ENCODE measurements at regions not wholly inside any gene's neighbourhood (a gene's known extent, or its start where the extent isn't known, plus 50 kb on each side); places are given as distances from the start of the nearest gene placed in this dataset.

- no peaks in the 10 kb centered on the region for H3K4me1 Mint-ChIP-seq (ENCODE audit: low read depth)
- DNase-seq, result no peak
- no peaks in the 10 kb centered on the region for H3K27me3 Mint-ChIP-seq
- no peak overlapping the region for H3K4me3 Mint-ChIP-seq
- H3K36me3 Mint-ChIP-seq (ENCODE audit: low read depth), result no peaks in the 10 kb centered on the region
- no peak overlapping the region for H3K27ac Mint-ChIP-seq
- no peaks in the 10 kb centered on the region for H3K9me3 Mint-ChIP-seq
These were observed 227.3 kb upstream of the RAB6C start for GRCh38 chr2:129752176-129752575.

DNA sequence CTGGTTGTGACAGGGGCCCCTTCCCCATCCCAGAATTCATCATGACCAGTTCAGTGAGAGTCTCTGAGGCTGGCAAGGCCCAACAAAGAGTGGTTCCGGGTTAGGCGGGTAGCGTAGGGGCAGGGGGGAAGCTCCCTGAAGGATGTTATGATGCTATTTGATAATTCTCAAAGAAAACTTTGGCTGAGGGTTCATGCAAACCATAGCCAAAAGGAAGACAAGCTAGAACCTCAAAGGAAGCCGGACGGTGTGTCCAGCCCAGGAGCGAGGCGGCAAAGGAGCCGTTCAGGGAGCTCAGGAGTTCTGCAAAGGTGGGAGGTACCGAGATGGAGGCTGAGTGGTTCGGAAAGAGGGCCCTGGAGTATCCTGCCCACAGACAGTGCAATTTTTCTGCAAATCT is 226.8 kb upstream of the RAB6C start:
- H3K4me1 Mint-ChIP-seq (ENCODE audit: low read depth), result no peaks in the 10 kb centered on the region
- H3K27ac Mint-ChIP-seq, result no peak overlapping the region
- H3K9me3 Mint-ChIP-seq, result no peaks in the 10 kb centered on the region
- no peaks in the 10 kb centered on the region for H3K27me3 Mint-ChIP-seq
- no peak for DNase-seq
- no peaks in the 10 kb centered on the region for H3K36me3 Mint-ChIP-seq (ENCODE audit: low read depth)
- H3K4me3 Mint-ChIP-seq, result no peak overlapping the region

DNA sequence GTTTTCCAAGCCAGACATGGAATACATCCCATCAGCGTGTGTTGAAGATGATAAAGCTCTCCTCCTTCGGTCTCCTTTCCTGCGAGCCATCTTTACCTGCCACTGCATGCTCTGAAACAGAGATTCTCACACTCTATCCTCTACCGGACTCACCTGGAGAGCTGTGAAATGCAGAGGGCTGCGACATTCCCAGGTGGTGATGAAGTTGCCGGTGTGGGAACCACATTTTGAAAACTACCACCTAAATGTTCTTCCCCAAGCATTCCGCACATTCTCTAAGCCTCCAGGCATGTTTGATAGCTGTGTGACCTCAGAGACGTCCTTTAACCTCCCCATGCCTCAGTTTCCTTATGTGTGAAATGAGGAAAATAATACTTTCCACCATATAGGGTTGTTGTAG is 226.2 kb upstream of the RAB6C start:
- Mint-ChIP-seq H3K36me3 (ENCODE audit: low read depth) (no peaks in the 10 kb centered on the region), H3K4me3 (no peak overlapping the region), H3K27me3 (peaks cover 5% of the 10 kb centered on the region), H3K9me3 (no peaks in the 10 kb centered on the region), H3K27ac (no peak overlapping the region), H3K4me1 (ENCODE audit: low read depth) (peaks cover 3% of the 10 kb centered on the region)
- DNase-seq, result no peak

DNA sequence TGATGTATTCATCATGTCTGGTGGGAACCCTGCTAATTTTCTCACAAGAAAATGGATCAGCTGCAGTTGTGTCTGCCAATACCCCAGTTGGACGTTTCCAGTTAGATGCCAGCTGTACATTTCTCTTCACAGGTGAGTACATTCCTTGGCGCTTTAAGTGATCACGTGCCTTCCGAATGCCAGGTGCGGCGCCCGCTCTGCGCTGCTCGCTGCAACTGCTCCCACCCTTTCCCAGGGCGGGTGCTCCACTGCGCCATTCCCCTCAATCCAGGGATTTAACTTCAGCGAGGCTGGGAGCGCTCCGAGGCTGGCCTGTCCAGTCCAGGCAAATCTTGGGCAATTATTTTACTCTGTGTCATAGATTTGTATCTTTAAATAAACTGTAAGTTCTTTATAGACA is 225.0 kb upstream of the RAB6C start:
- peaks cover 6% of the 10 kb centered on the region for H3K4me1 Mint-ChIP-seq (ENCODE audit: low read depth)
- no peak for DNase-seq
- H3K9me3 Mint-ChIP-seq, result no peaks in the 10 kb centered on the region
- H3K27me3 Mint-ChIP-seq, result peaks cover 6% of the 10 kb centered on the region
- no peak overlapping the region for H3K4me3 Mint-ChIP-seq
- no peaks in the 10 kb centered on the region for H3K36me3 Mint-ChIP-seq (ENCODE audit: low read depth)
- H3K27ac Mint-ChIP-seq, result no peak overlapping the region

DNA sequence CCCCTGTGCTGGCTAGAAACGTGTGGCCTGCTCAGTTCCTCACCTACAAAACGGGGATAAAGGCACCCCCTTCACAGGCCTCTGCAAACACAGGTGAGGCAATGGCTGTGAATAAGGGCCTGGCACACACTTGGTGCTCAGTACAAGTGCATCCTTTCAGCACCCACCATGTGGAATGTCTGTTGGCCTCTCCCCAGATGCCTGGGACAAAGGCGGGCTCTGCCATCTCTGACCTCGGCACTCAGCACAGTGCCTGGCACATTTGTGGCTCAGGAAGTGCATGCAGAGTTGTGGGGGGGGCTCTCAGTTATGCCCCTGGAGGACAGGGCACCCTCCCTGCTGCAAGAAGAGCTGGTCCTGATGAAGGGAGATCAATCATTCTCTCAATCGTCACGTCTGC is 224.6 kb upstream of the RAB6C start:
- no peak overlapping the region for H3K27ac Mint-ChIP-seq
- H3K9me3 Mint-ChIP-seq, result no peaks in the 10 kb centered on the region
- peaks cover 6% of the 10 kb centered on the region for H3K4me1 Mint-ChIP-seq (ENCODE audit: low read depth)
- no peak for DNase-seq
- H3K36me3 Mint-ChIP-seq (ENCODE audit: low read depth), result no peaks in the 10 kb centered on the region
- no peak overlapping the region for H3K4me3 Mint-ChIP-seq
- peaks cover 6% of the 10 kb centered on the region for H3K27me3 Mint-ChIP-seq

DNA sequence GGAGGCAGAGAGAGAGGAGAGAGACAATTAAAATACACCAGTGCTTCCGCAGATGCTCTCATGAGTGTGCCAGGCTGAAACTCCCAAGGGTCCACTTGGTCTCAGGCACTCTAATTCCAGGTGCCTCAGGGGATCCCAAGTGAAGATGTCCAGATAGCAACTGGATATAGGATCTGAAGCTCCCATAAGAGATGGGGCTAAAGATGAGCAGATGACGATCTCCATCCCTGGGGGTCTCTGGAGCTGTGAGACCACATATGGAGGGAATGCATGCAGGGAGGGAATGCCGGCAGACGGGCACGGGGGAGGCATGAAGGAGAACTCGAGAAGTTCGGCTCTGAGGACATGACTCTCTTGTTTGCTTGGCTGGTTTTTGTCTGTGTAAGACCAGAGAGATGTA is 223.7 kb upstream of the RAB6C start:
- Mint-ChIP-seq H3K36me3 (ENCODE audit: low read depth) (no peaks in the 10 kb centered on the region), H3K4me1 (ENCODE audit: low read depth) (peaks cover 6% of the 10 kb centered on the region), H3K27me3 (peaks cover 6% of the 10 kb centered on the region)

DNA sequence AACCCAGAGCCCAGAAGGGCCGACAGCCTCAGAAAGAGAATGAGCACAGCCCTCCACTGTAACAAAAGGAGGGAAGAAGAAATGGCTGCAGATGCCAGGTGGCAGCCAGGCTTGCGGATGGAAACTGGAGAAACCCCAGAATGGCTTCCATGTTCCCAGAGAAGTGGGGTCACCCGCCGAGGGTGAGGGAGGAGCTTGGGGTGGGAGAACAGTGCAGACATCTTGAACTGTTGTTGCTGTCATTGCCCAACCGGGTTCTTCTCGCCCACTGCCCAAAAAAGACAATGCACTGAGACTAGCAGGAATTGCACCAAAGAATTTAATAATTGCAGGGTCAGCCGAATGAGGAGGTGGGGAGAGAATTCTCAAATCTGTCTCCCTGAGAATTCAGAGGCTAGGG is 223.2 kb upstream of the RAB6C start:
- H3K4me1 Mint-ChIP-seq (ENCODE audit: low read depth), result peaks cover 6% of the 10 kb centered on the region
- H3K36me3 Mint-ChIP-seq (ENCODE audit: low read depth), result no peaks in the 10 kb centered on the region
- H3K27ac Mint-ChIP-seq, result no peak overlapping the region
- no peak for DNase-seq
- no peaks in the 10 kb centered on the region for H3K9me3 Mint-ChIP-seq
- H3K27me3 Mint-ChIP-seq, result peaks cover 6% of the 10 kb centered on the region
- no peak overlapping the region for H3K4me3 Mint-ChIP-seq

More for the DNA sequence above, 223.7 kb upstream of the RAB6C start:
- H3K9me3 Mint-ChIP-seq, result no peaks in the 10 kb centered on the region
- DNase-seq, result no peak
- H3K4me3 Mint-ChIP-seq, result no peak overlapping the region
- no peak overlapping the region for H3K27ac Mint-ChIP-seq

DNA sequence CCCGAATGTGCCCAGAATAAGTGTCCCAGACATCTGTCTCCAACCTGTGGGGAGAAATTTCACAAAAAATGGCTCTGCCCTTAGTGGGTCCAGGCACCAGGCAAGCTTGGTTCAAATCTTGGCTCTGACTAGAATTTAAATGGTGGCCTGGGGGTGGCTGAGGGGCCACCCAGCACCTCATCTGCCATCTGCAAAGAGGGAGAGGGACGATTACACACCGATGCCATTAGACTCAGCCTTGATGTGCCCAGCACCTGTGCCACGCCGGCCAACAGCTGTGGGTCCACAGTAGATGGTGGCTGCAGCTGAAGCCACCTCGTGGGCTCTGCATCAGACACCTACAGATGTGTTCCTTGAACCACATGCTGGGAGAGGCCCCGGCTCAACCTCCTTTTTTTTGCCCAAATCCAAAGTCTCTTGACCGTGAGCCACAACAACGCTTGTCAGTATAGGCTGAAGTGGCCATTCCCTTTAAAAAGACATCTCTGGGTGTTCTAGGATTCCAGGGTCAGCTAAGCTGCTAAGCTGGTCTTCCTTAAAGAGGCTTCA is 222.0 kb upstream of the RAB6C start:
- Mint-ChIP-seq H3K9me3 (no peaks in the 10 kb centered on the region), H3K27me3 (peaks cover 6% of the 10 kb centered on the region), H3K4me1 (ENCODE audit: low read depth) (peaks cover 6% of the 10 kb centered on the region), H3K36me3 (ENCODE audit: low read depth) (no peaks in the 10 kb centered on the region), H3K4me3 (no peak overlapping the region), H3K27ac (no peak overlapping the region)
- DNase-seq, result no peak

GRCh38 chr2:129757915-129758783 is 221.3 kb upstream of the RAB6C start:
- Mint-ChIP-seq H3K9me3 (no peaks in the 10 kb centered on the region), H3K27me3 (peaks cover 6% of the 10 kb centered on the region), H3K36me3 (ENCODE audit: low read depth) (no peaks in the 10 kb centered on the region), H3K27ac (no peak overlapping the region), H3K4me3 (no peak overlapping the region), H3K4me1 (ENCODE audit: low read depth) (peaks cover 6% of the 10 kb centered on the region)
- DNase-seq, result no peak

DNA sequence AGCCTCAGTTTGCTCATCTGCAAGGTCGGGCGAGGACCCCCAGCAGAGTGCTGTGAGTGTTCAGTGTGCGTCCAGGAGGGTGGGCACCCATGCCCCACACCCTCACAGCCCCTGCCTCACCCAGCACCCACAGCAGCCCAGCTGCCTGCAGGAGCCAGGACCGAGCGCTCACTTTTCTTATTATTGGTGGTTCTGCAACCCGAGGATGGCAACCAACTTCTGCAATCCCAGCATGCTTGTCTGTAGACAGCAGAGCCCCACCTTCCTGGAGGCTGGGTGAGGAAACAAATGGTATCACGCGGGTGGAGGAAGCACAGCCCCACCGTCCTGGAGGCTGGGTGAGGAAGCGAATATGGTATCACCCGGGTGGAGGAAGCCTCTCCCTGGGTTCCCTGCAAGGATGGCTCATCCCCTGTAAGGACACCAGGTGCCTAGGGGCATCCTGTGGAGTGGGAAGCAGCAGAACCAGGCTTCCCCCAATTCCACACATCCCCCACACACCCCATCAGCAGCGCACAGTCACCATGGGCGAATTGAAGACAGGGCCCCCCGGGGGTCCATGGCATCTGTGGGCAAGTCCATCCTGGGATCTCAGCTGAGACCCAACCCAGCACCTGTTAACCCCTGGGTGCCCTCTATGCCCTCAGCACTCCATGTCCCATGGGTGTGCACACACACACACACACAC is 220.5 kb upstream of the RAB6C start:
- peaks cover 6% of the 10 kb centered on the region for H3K4me1 Mint-ChIP-seq (ENCODE audit: low read depth)
- no peak for DNase-seq
- no peaks in the 10 kb centered on the region for H3K9me3 Mint-ChIP-seq
- H3K27ac Mint-ChIP-seq, result no peak overlapping the region
- peaks cover 6% of the 10 kb centered on the region for H3K27me3 Mint-ChIP-seq
- H3K36me3 Mint-ChIP-seq (ENCODE audit: low read depth), result no peaks in the 10 kb centered on the region
- no peak overlapping the region for H3K4me3 Mint-ChIP-seq

DNA sequence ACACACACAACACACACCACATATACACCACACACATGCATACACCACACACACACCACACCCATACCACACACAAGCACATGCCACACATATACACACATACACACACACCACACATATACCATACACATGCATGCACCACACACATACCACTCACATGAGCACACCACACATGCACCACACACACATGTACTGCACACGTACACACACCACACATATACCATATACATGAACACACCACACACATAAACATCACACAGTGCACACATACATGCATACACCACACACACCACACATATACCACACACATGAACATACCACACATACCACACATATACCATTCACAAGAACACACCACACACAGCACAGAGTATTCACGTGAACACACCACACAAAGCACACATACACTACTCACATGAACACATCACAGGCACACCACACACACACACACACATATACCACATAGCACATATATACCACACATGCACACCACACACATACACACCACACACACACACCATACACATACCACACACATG is 219.9 kb upstream of the RAB6C start:
- Mint-ChIP-seq H3K27ac (no peak overlapping the region), H3K9me3 (no peaks in the 10 kb centered on the region), H3K4me1 (ENCODE audit: low read depth) (peaks cover 6% of the 10 kb centered on the region), H3K27me3 (peaks cover 6% of the 10 kb centered on the region), H3K36me3 (ENCODE audit: low read depth) (no peaks in the 10 kb centered on the region), H3K4me3 (no peak overlapping the region)
- DNase-seq, result no peak

DNA sequence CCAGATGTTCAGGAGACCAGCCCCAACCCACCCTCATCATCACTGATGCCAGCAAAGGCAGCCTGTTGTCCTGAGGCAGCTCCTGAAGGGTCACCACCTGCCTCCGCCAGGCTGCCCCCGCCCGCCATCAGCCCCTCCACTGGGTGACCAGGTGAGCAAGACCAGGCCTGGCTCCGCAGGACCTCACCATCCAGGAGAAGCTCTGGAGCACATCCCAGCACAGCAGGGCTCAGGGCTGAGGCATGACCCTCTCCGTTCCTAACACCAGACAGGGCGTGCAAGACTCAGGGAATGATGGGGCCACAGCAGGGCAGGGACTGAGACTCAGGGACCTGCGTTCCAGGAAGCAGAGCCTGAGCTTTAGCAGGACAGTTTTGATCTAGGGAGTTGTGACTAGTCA is 218.8 kb upstream of the RAB6C start:
- peaks cover 6% of the 10 kb centered on the region for H3K4me1 Mint-ChIP-seq (ENCODE audit: low read depth)
- H3K4me3 Mint-ChIP-seq, result no peak overlapping the region
- DNase-seq, result no peak
- no peak overlapping the region for H3K27ac Mint-ChIP-seq
- peaks cover 6% of the 10 kb centered on the region for H3K27me3 Mint-ChIP-seq
- no peaks in the 10 kb centered on the region for H3K36me3 Mint-ChIP-seq (ENCODE audit: low read depth)
- H3K9me3 Mint-ChIP-seq, result no peaks in the 10 kb centered on the region

DNA sequence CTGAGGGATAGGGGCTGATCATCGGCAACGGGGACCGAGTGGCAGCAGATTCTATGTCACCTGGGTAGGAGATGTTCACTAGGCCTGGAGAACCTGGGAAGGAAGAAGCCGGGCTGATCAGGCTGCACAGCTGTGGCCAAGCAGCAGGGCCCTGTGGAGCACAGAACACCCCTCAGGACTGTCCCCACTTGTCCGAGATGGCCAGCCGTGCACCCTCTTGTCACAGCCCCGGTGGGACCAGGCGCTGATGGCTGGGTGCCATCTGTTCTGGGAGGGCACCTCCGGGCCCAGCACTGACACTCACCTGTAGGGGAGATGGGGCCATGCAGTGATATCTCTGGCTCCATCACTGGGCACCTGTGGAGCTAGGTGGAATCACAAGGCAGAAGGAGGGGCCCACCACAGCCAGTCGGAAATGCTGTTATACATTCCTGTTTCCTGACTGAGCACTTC is 217.9 kb upstream of the RAB6C start:
- Mint-ChIP-seq H3K27ac (no peak overlapping the region), H3K36me3 (ENCODE audit: low read depth) (no peaks in the 10 kb centered on the region), H3K4me3 (no peak overlapping the region), H3K4me1 (ENCODE audit: low read depth) (peaks cover 6% of the 10 kb centered on the region), H3K27me3 (peaks cover 8% of the 10 kb centered on the region), H3K9me3 (no peaks in the 10 kb centered on the region)
- DNase-seq, result no peak

- Mint-ChIP-seq H3K4me1 (ENCODE audit: low read depth) (peaks cover 6% of the 10 kb centered on the region), H3K27me3 (peaks cover 8% of the 10 kb centered on the region), H3K27ac (no peak overlapping the region), H3K4me3 (no peak overlapping the region), H3K36me3 (ENCODE audit: low read depth) (no peaks in the 10 kb centered on the region), H3K9me3 (no peaks in the 10 kb centered on the region)
- DNase-seq, result no peak
These were observed 216.9 kb upstream of the RAB6C start for GRCh38 chr2:129762386-129763189.
